Fibroblast of lung (primary cell): ENCODE measurements at regions not wholly inside any gene's neighbourhood (a gene's known extent, or its start where the extent isn't known, plus 50 kb on each side); places are given as distances from the start of the nearest gene placed in this dataset.
"Not testable (repeated sequence)": the region's sequence is repeated elsewhere in the genome, so short reads cannot be mapped to it uniquely, and the experiment has no call there.

Source experiments
- DNase-seq, 2 donors: peaks; one replicate each; pipeline versions ENCODE4 v3.0.0 to v3.0.0-alpha.2; 2010; ENCODE audit warnings: low read depth in 2 of 2
- H2AFZ ChIP-seq: 2 replicates; pipeline ENCODE4 v1.5.1; 2012; ENCODE audit warnings: low read length, control low read depth, inconsistent platforms
- H3K27ac ChIP-seq: 2 replicates; pipeline ENCODE4 v1.5.1; 2011; ENCODE audit warnings: low read length, control low read depth; ENCODE audit not compliant: insufficient read depth
- H3K27me3 ChIP-seq: 2 replicates; pipeline ENCODE4 v1.5.1; 2011; ENCODE audit warnings: mild to moderate bottlenecking, low read length; ENCODE audit not compliant: control insufficient read depth, insufficient read depth
- H3K36me3 ChIP-seq: 2 replicates; pipeline ENCODE4 v1.5.1; 2011; ENCODE audit warnings: low read length; ENCODE audit not compliant: control insufficient read depth, insufficient read depth
- H3K4me1 ChIP-seq: 2 replicates; pipeline ENCODE4 v1.5.1; 2011; ENCODE audit warnings: low read length; ENCODE audit not compliant: control insufficient read depth, insufficient read depth; ENCODE audit errors: extremely low read depth
- H3K4me2 ChIP-seq: 2 replicates; pipeline ENCODE4 v1.5.1; 2011; ENCODE audit warnings: low read length, control low read depth; ENCODE audit not compliant: insufficient read depth; ENCODE audit errors: extremely low read depth
- H3K4me3 ChIP-seq, 4 experiments: fragments of 200-600 bp in 1 of 4; sonication (generic) in 1 of 4; replicated peaks in 1 of 4; 2 replicates each; pipeline ENCODE4 v1.5.1; 2011 to 2016; ENCODE audit warnings: low read length in 4 of 4, low read depth in 3 of 4, mild to moderate bottlenecking in 3 of 4, control low read depth in 2 of 4, inconsistent platforms in 1 of 4, mixed read lengths in 1 of 4; ENCODE audit not compliant: insufficient read depth in 1 of 4; ENCODE audit errors: control extremely low read depth in 1 of 4
- H3K79me2 ChIP-seq: 2 replicates; pipeline ENCODE4 v1.5.1; 2012; ENCODE audit warnings: mild to moderate bottlenecking, low read length, inconsistent platforms; ENCODE audit not compliant: control insufficient read depth, insufficient read depth
- H3K9ac ChIP-seq: 2 replicates; pipeline ENCODE4 v1.5.1; 2011; ENCODE audit warnings: mild to moderate bottlenecking, low read length, control low read depth; ENCODE audit not compliant: insufficient read depth
- H3K9me3 ChIP-seq: 2 replicates; pipeline ENCODE4 v1.5.1; 2012; ENCODE audit warnings: low read depth, low read length; ENCODE audit not compliant: control insufficient read depth, insufficient read depth
- H4K20me1 ChIP-seq: 2 replicates; pipeline ENCODE4 v1.5.1; 2011; ENCODE audit warnings: low read length; ENCODE audit not compliant: control insufficient read depth, insufficient read depth; ENCODE audit errors: extremely low read depth
- CTCF ChIP-seq, 2 donors: IDR thresholded peaks in 1 of 2; conservative IDR thresholded peaks in 1 of 2; 1 replicate in 1 of 2; 2 replicates in 1 of 2; pipeline ENCODE4 v1.5.1; 2011 to 2012; ENCODE audit warnings: low read length in 2 of 2, control low read depth in 1 of 2, inconsistent platforms in 1 of 2, low read depth in 1 of 2, mild to moderate bottlenecking in 1 of 2
- EZH2 ChIP-seq: IDR thresholded peaks from 2 replicates; pipeline ENCODE4 v1.5.1; 2012; ENCODE audit warnings: low read length, control low read depth, mild to moderate bottlenecking; ENCODE audit errors: missing control alignments

GRCh38 chrX:45801554-45801953, 600.9 kb upstream of the DIPK2B start:
- no peak overlapping the region for H3K9ac ChIP-seq
- no peaks in the 10 kb centered on the region for H3K9me3 ChIP-seq
- no peak overlapping the region for H2AFZ ChIP-seq
- TF ChIP-seq CTCF (conservative IDR thresholded peaks at IDR 0.05 in 1 of 2, IDR thresholded peaks at IDR 0.05 in 1 of 2; ENCODE audit: low read depth in 1 of 2, low read length in 2 of 2) (peak in 1 of 2 donors; percentile 20), EZH2 (no peak)
- H3K4me3 ChIP-seq: peak overlapping the region in 3 of 4 experiments; percentile 35 to 49 (median 38)
- peaks cover 64% of the 10 kb centered on the region for H3K79me2 ChIP-seq
- DNase-seq: peak; percentile 40 to 50
- H3K36me3 ChIP-seq: no peaks in the 10 kb centered on the region
- H4K20me1 ChIP-seq: no peaks in the 10 kb centered on the region
- peak overlapping the region; percentile 84 for H3K4me2 ChIP-seq
- H3K27me3 ChIP-seq: no peaks in the 10 kb centered on the region
- H3K27ac ChIP-seq: peak overlapping the region; percentile 81
- H3K4me1 ChIP-seq: peaks cover 15% of the 10 kb centered on the region

- DNase-seq, H3K4me3 ChIP-seq, H4K20me1 ChIP-seq, H3K9ac ChIP-seq, H3K36me3 ChIP-seq, H3K9me3 ChIP-seq, H2AFZ ChIP-seq, H3K27me3 ChIP-seq: not testable (repeated sequence)
- Histone ChIP-seq H3K27ac (peak overlapping the region; percentile 30), H3K4me2 (peak overlapping the region; percentile 45), H3K4me1 (peaks cover 12% of the 10 kb centered on the region), H3K79me2 (peaks cover 68% of the 10 kb centered on the region)
Measured at GRCh38 chrX:45800746-45801453, 600.2 kb upstream of the DIPK2B start.

- Histone ChIP-seq H4K20me1 (no peaks in the 10 kb centered on the region), H3K4me2 (no peak overlapping the region), H3K36me3 (no peaks in the 10 kb centered on the region), H3K9me3 (no peaks in the 10 kb centered on the region), H3K4me3 (no peak overlapping the region), H3K9ac (no peak overlapping the region), H3K4me1 (peaks cover 9% of the 10 kb centered on the region), H3K27me3 (no peaks in the 10 kb centered on the region), H3K79me2 (peaks cover 69% of the 10 kb centered on the region), H2AFZ (no peak overlapping the region), H3K27ac (no peak overlapping the region)
- TF ChIP-seq EZH2 (no peak), CTCF (conservative IDR thresholded peaks at IDR 0.05 in 1 of 2, IDR thresholded peaks at IDR 0.05 in 1 of 2; ENCODE audit: low read depth in 1 of 2, low read length in 2 of 2) (no peak)
- DNase-seq: no peak
Measured at GRCh38 chrX:45799576-45799975, 598.9 kb upstream of the DIPK2B start.
